ENCODE measurements at regions not wholly inside any gene's neighbourhood (a gene's known extent, or its start where the extent isn't known, plus 50 kb on each side); places are given as distances from the start of the nearest gene placed in this dataset.

- no peak for DNase-seq (ENCODE audit: low spot score)
Measured at GRCh38 chr2:16050908-16051489, 110.6 kb downstream of the MYCN start.

GRCh38 chr2:16050261-16050907 is 110.0 kb downstream of the MYCN start:
- DNase-seq (ENCODE audit: low spot score) = no peak

DNA sequence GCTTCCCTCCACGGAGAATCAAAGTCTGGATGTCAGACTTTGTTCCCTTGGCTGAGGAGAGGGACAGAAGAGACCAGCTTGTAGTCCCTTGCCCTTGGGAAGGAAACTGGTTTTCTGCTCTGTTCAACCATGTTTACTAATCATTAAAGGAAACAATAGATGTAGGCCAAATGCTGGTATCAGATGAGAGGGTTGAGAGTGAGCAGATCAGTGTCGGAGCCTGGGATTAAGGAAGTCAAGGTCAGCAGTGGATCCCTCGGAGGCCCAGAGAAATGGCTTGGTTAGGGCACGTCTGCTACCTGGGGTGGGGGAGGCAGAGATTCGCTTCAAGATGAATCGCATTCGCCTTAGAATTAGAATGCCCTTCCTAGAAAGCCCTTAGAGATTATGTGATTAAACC is 109.1 kb downstream of the MYCN start:
- DNase-seq (ENCODE audit: low spot score) = no peak

DNA sequence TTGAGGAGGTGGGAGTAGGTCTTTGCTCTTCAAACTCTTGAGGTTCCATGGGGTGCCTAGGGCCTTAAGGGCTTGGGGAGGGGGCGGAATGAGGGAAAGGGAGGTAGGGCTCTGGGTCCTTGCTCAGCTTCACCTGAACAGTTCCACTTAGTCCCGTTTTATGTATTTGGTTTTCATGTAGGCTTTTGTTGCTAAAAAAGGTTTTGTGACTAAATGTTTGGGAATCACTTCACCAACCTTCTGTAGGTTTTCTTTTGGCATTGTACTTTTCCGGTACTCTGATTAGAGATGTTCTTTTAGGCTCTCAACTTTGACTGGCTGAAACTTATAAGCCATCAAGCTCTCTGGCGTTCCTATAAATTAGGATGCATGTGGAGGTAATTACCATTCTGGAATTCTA is 108.1 kb downstream of the MYCN start:
- no peak for DNase-seq (ENCODE audit: low spot score)

- no peak for DNase-seq (ENCODE audit: low spot score)
Measured at GRCh38 chr2:16047701-16048100, 107.4 kb downstream of the MYCN start.

GRCh38 chr2:16046649-16047048 is 106.3 kb downstream of the MYCN start:
- DNase-seq (ENCODE audit: low spot score) = no peak

- no peak for DNase-seq (ENCODE audit: low spot score)
Measured at GRCh38 chr2:16045653-16046352, 105.5 kb downstream of the MYCN start.

- DNase-seq (ENCODE audit: low spot score) = no peak
Measured at GRCh38 chr2:16044946-16045456, 104.7 kb downstream of the MYCN start.

DNA sequence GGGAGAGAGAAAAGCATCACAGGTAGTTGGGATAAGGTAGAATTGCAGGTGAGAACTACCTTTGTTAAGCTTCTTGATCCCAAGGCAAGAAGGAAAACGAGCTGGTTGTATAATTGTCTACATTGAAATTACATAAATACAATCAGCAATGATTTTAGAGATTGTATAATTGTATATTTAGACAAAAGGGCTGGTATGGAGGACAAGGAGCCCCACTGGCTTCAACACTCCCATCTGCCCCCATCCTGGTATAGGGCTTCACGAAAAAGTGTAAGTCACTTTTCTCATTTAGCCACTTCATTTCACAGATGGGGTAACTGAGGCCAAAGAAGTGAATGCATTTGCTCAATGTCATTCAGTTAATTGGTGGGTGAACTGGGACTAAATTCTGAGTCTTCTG is 103.3 kb downstream of the MYCN start:
- DNase-seq (ENCODE audit: low spot score) = no peak

DNA sequence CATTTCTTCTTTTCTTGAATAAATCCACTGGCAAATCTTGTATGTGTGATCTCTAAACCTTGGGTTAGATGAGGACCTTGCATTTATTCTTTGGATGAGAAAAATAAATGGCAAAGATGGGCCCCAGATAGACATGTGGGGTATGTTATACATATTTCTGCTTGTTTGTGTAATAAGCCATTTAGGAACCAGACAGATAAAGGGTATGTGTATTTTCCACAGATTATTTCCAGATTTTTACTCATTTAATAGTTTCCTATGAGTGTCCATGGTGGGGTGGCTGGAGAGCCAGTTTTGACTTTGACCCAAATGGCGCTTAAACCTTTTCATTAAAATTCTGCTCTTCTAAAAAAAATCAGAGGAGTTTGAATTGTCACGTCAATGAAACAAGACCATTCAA is 102.8 kb downstream of the MYCN start:
- no peak for DNase-seq (ENCODE audit: low spot score)

GRCh38 chr2:16042201-16042700 is 101.9 kb downstream of the MYCN start:
- DNase-seq (ENCODE audit: low spot score) = no peak

GRCh38 chr2:16040271-16041010 is 100.1 kb downstream of the MYCN start:
- no peak for DNase-seq (ENCODE audit: low spot score)

DNA sequence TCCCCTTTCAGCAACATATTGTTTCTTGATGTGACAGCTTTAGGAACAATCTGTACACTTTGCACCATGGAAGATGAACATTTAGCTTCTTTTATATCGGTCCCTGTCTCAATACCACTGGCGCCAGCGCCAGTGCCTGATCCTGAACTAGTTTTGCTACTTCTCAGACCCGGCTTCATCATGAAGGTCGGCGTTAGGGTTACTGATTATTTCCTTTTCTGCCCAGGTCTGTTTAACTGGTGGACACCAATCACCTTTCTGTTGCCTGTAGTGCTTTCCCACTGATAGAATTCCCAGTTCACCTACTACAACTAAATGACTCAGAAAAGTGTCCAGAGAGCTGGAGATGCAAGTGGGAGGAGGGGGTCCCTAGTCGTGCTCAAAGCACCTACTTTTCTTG is 99.5 kb downstream of the MYCN start:
- no peak for DNase-seq (ENCODE audit: low spot score)

- no peak for DNase-seq (ENCODE audit: low spot score)
Measured at GRCh38 chr2:16039055-16039454, 98.7 kb downstream of the MYCN start.

DNA sequence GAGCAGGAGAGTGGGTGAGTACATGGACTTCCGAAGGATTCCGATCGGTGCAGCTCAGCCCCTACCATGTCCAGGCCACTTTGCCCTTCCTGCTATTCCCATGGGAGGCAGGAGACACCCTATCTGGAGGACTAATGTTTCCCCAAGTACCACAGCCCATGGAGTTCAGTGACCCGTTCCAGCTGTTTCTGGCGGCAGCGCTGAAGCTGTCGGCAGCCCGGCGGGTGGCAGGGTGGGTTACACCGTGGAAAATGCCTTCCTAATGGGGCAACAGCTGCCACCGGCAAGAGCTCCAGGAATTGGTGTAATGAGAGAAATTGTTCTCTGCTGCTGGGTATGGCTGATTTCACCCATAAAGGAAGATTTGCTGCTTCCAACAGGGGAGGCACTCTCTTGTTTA is 98.3 kb downstream of the MYCN start:
- DNase-seq (ENCODE audit: low spot score) = no peak

DNA sequence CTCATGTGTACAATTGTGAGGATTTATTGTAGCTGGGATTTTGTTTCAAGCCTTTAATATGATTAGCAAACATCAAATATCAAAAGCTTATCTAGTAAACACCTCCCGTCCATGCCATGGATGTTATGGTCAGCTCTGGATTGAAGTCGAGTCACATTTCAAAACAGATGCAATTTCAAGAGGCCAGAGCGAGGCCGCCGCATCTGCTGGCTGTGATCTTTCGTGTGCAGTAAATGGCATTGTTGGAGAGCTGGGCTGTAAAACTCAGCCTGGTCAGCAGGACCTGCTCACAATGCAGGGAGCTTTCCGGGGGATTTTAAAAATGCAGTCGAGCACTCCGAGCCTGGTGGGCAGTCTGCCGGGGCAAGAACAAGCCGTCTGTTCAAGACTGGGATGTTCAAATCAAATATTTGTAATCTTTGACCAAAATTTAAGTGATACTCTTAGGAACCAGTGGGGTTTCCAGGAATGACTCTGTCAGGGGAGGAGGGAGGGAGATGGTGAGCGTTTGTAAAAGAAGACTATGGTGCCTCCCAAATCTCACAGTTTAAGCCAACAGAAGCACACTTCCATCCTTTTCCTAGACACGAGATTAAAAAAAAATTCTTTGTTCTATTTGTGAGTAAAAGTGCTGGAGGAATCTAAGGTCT is 97.6 kb downstream of the MYCN start:
- peak; percentile 63 for DNase-seq (ENCODE audit: low spot score)

- DNase-seq (ENCODE audit: low spot score) = no peak
Measured at GRCh38 chr2:16036951-16037350, 96.6 kb downstream of the MYCN start.

DNA sequence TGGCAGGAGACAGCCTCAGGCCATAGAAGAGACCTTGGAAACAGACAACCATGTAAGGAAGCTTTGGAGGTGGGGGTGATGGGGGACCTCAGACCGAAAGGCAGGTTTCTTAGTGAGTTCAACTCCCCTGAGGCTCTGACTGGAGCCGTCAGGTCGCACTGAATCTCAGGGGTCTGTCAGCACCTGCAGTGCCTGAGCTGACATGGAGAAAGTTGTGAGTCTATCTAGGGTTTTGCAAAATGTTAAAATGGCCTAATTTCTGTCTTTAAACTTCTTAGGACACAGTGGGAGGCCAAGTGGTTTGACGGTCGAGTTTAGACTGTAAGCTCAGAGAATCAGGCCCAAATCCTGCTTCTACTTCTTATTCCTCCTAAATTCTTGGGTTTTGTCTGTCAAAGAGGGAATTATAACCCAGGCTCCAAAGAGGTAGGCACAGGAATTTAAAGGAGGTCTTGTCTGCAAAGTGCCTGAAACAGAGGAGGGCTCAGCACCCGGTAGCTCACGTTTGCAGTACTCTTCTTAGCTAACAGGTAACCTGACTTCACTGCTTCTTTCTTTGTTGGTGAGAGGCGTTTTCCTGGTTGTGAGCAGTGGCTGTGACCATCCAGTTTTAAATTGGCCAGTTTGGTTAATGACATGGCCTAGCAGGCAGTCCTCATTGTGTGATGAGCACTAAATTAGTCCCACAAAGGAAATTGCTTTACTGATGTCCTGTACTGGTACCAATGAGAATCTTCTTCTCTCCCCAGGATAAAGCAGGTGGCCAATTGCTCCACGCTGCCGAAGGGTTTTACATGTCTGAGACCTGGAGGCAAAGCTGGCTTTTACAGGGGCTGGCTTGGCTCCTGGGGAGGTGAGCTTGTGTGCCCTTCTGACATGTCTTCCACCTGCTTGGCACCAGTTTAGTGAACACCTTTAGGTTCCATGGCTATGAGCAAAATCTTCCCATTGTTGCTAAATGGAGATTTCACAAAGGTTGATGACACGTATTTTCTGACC is 95.7 kb downstream of the MYCN start:
- DNase-seq (ENCODE audit: low spot score) = no peak

GRCh38 chr2:16034975-16035746 is 94.8 kb downstream of the MYCN start:
- DNase-seq (ENCODE audit: low spot score) = no peak
